H1 (cell line): ENCODE measurements at regions not wholly inside any gene's neighbourhood (a gene's known extent, or its start where the extent isn't known, plus 50 kb on each side); places are given as distances from the start of the nearest gene placed in this dataset.

Source experiments
- BRCA1 ChIP-seq: IDR thresholded peaks from 2 replicates; pipeline ENCODE4 v1.6.1; 2012; ENCODE audit warnings: low read depth, low read length, improper control_type of control experiment
- CTCF ChIP-seq, 3 experiments: IDR thresholded peaks; 1 replicate in 2 of 3; 2 replicates in 1 of 3; pipeline versions ENCODE4 v1.5.1 to v1.6.1; 2011; ENCODE audit warnings: low read length in 3 of 3, mild to moderate bottlenecking in 3 of 3, inconsistent platforms in 2 of 3, low read depth in 1 of 3, moderate library complexity in 1 of 3; ENCODE audit not compliant: insufficient read depth in 1 of 3; ENCODE audit errors: control extremely low read depth in 1 of 3
- FOSL1 ChIP-seq: IDR thresholded peaks from 2 replicates; pipeline ENCODE4 v1.6.1; 2011; ENCODE audit warnings: mild to moderate bottlenecking, low read depth, low read length, moderate library complexity; ENCODE audit not compliant: insufficient read depth
- GTF2F1 ChIP-seq: IDR thresholded peaks from 2 replicates; pipeline ENCODE4 v1.6.1; 2012; ENCODE audit warnings: low read depth, low read length, improper control_type of control experiment, borderline replicate concordance
- HDAC6 ChIP-seq: IDR thresholded peaks from one replicate; pipeline ENCODE4 v1.7.1; 2012; ENCODE audit warnings: low read depth, mild to moderate bottlenecking, inconsistent platforms, low read length, moderate library complexity
- KDM4A ChIP-seq: IDR thresholded peaks from one replicate; pipeline ENCODE4 v1.7.1; 2012; ENCODE audit warnings: low read depth, mild to moderate bottlenecking, moderate library complexity, low read length, inconsistent platforms; ENCODE audit not compliant: severe bottlenecking
- MAFK ChIP-seq: IDR thresholded peaks from 2 replicates; pipeline ENCODE4 v1.6.1; 2012; ENCODE audit warnings: low read depth, mild to moderate bottlenecking, improper control_type of control experiment, low read length
- MAX ChIP-seq: IDR thresholded peaks from 2 replicates; pipeline ENCODE4 v1.6.1; 2012; ENCODE audit warnings: inconsistent platforms
- RAD21 ChIP-seq, 2 experiments: IDR thresholded peaks in 1 of 2; conservative IDR thresholded peaks in 1 of 2; 2 replicates each; pipeline ENCODE4 v1.6.1; 2011; ENCODE audit warnings: low read depth in 2 of 2, low read length in 2 of 2, improper control_type of control experiment in 1 of 2, inconsistent platforms in 1 of 2, mild to moderate bottlenecking in 1 of 2, moderate library complexity in 1 of 2
- SIX5 ChIP-seq: IDR thresholded peaks from 2 replicates; pipeline ENCODE4 v1.6.1; 2011; ENCODE audit warnings: mild to moderate bottlenecking, low read depth, low read length
- SP1 ChIP-seq: IDR thresholded peaks from 2 replicates; pipeline ENCODE4 v1.6.1; 2011; ENCODE audit warnings: low read depth, low read length
- TAF7 ChIP-seq: optimal IDR thresholded peaks from 2 replicates; pipeline ENCODE3; 2011; ENCODE audit warnings: low read depth, mild to moderate bottlenecking, inconsistent platforms, low read length, moderate library complexity, borderline replicate concordance
- TCF12 ChIP-seq: IDR thresholded peaks from 2 replicates; pipeline ENCODE4 v1.6.1; 2011; ENCODE audit warnings: low read depth, mild to moderate bottlenecking, low read length

GRCh38 chr1:118483245-118484006, 298.4 kb upstream of the SPAG17 start (continued):
- TF ChIP-seq CTCF (IDR thresholded peaks at IDR 0.05; ENCODE audit: control extremely low read depth in 1 of 3, insufficient read depth in 1 of 3, low read depth in 1 of 3, low read length in 3 of 3) (no peak), KDM4A (no peak), SIX5 (no peak), GTF2F1 (no peak), TCF12 (no peak), HDAC6 (no peak), MAFK (no peak), BRCA1 (no peak), SP1 (peak; percentile 76), MAX (no peak), TAF7 (no peak), RAD21 (IDR thresholded peaks at IDR 0.05 in 1 of 2, conservative IDR thresholded peaks at IDR 0.05 in 1 of 2; ENCODE audit: low read depth in 2 of 2, low read length in 2 of 2) (no peak), FOSL1 (no peak)
